ENCODE measurements at regions not wholly inside any gene's neighbourhood (a gene's known extent, or its start where the extent isn't known, plus 50 kb on each side); places are given as distances from the start of the nearest gene placed in this dataset.

DNA sequence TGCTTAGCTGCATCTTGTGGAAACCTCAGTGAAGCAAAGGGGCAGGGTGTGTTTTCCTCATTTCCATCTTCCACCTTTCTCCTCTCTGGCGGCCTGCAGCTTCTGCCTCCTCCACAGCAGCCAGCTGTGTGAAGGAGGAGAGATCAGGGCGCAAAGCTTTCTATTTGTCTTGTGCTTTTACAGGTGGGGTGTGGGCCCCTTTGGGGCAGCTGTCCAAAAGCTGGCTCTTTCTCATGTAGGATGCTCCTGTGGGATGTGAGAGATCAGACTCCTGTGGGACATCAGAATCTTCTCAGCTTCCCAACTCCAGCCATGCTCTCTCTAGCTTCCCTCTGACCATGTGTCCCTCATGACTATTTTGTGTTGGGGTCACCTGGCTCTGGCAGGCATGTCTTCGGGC is 227.1 kb downstream of the MID1 start:
- TF ChIP-seq, protein P1, sequence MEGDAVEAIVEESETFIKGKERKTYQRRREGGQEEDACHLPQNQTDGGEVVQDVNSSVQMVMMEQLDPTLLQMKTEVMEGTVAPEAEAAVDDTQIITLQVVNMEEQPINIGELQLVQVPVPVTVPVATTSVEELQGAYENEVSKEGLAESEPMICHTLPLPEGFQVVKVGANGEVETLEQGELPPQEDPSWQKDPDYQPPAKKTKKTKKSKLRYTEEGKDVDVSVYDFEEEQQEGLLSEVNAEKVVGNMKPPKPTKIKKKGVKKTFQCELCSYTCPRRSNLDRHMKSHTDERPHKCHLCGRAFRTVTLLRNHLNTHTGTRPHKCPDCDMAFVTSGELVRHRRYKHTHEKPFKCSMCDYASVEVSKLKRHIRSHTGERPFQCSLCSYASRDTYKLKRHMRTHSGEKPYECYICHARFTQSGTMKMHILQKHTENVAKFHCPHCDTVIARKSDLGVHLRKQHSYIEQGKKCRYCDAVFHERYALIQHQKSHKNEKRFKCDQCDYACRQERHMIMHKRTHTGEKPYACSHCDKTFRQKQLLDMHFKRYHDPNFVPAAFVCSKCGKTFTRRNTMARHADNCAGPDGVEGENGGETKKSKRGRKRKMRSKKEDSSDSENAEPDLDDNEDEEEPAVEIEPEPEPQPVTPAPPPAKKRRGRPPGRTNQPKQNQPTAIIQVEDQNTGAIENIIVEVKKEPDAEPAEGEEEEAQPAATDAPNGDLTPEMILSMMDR (IDR thresholded peaks at IDR 0.05) = no peak

- TF ChIP-seq, protein P1 (IDR thresholded peaks at IDR 0.05) = no peak
Measured at GRCh38 chrX:10393899-10394298, 226.5 kb downstream of the MID1 start.

GRCh38 chrX:10395179-10395578 is 225.2 kb downstream of the MID1 start:
- TF ChIP-seq, protein P1 (IDR thresholded peaks at IDR 0.05) = no peak

Data from LNCAP (cell line).